Occipital lobe (tissue), 1 donor: ENCODE measurements at regions not wholly inside any gene's neighbourhood (a gene's known extent, or its start where the extent isn't known, plus 50 kb on each side); places are given as distances from the start of the nearest gene placed in this dataset.

Source experiments
- DNase-seq: peaks from one replicate; lab custom pipeline; 2025; lab: John Stamatoyannopoulos, UW

- DNase-seq = no peak
Observed at GRCh38 chr5:4188704-4189103, 593.1 kb downstream of the IRX1 start.

- no peak for DNase-seq
Observed at GRCh38 chr5:4189317-4189716, 593.7 kb downstream of the IRX1 start.

- DNase-seq = no peak
Observed at GRCh38 chr5:4191041-4191440, 595.4 kb downstream of the IRX1 start.

- DNase-seq = no peak
Observed at GRCh38 chr5:4191703-4192102, 596.1 kb downstream of the IRX1 start.

- DNase-seq = no peak
Observed at GRCh38 chr5:4192111-4192510, 596.5 kb downstream of the IRX1 start.

- DNase-seq = no peak
Observed at GRCh38 chr5:4196744-4197143, 601.1 kb downstream of the IRX1 start.

- DNase-seq = no peak
Observed at GRCh38 chr5:4197151-4197550, 601.5 kb downstream of the IRX1 start.

GRCh38 chr5:4198461-4198860, 602.8 kb downstream of the IRX1 start:
- no peak for DNase-seq

GRCh38 chr5:4199049-4199841, 603.6 kb downstream of the IRX1 start:
- DNase-seq = no peak

- no peak for DNase-seq
Observed at GRCh38 chr5:4203146-4203545, 607.5 kb downstream of the IRX1 start.

- no peak for DNase-seq
Observed at GRCh38 chr5:4204276-4205141, 608.9 kb downstream of the IRX1 start.

- DNase-seq = no peak
Observed at GRCh38 chr5:4205398-4205797, 609.8 kb downstream of the IRX1 start.

- DNase-seq = no peak
Observed at GRCh38 chr5:4206127-4206526, 610.5 kb downstream of the IRX1 start.

GRCh38 chr5:4207486-4207885, 611.9 kb downstream of the IRX1 start:
- no peak for DNase-seq

- DNase-seq = no peak
Observed at GRCh38 chr5:4208537-4208936, 612.9 kb downstream of the IRX1 start.

- no peak for DNase-seq
Observed at GRCh38 chr5:4208996-4209395, 613.4 kb downstream of the IRX1 start.

- DNase-seq = no peak
Observed at GRCh38 chr5:4212071-4212739, 616.6 kb downstream of the IRX1 start.

- no peak for DNase-seq
Observed at GRCh38 chr5:4212981-4213819, 617.6 kb downstream of the IRX1 start.

- DNase-seq = no peak
Observed at GRCh38 chr5:4215143-4215542, 619.5 kb downstream of the IRX1 start.

GRCh38 chr5:4216142-4216541, 620.5 kb downstream of the IRX1 start:
- DNase-seq = peak; percentile 11

- DNase-seq = no peak
Observed at GRCh38 chr5:4220016-4220415, 624.4 kb downstream of the IRX1 start.
